CD14-positive monocyte (primary cell): ENCODE measurements at regions not wholly inside any gene's neighbourhood (a gene's known extent, or its start where the extent isn't known, plus 50 kb on each side); places are given as distances from the start of the nearest gene placed in this dataset.

Experiments
- DNase-seq, 3 donors: peaks; one replicate each; pipeline ENCODE4 v3.0.0-alpha.2; 2011 to 2022
- H2AFZ ChIP-seq: 2 replicates; pipeline ENCODE4 v1.6.0; 2012; ENCODE audit warnings: mild to moderate bottlenecking, low read depth, low read length, inconsistent platforms; ENCODE audit not compliant: insufficient read depth, poor library complexity, severe bottlenecking
- H3K27ac ChIP-seq, 2 donors: 1 replicate in 1 of 2; 2 replicates in 1 of 2; pipeline ENCODE4 v1.5.1; 2012 to 2013; ENCODE audit warnings: low read length in 2 of 2, control low read depth in 1 of 2, inconsistent platforms in 1 of 2, low read depth in 1 of 2, mild to moderate bottlenecking in 1 of 2
- H3K27me3 ChIP-seq, 2 donors: one replicate each; pipeline versions ENCODE4 v1.6.0 to v1.6.1; 2011 to 2013; ENCODE audit warnings: low read length in 2 of 2; ENCODE audit not compliant: control insufficient read depth in 2 of 2, insufficient read depth in 2 of 2
- H3K36me3 ChIP-seq, 2 donors: replicated peaks in 1 of 2; 1 replicate in 1 of 2; 2 replicates in 1 of 2; pipeline versions ENCODE4 v1.5.1 to v1.6.1; 2012 to 2013; ENCODE audit warnings: low read length in 2 of 2, control low read depth in 1 of 2, inconsistent platforms in 1 of 2, mild to moderate bottlenecking in 1 of 2; ENCODE audit not compliant: insufficient read depth in 2 of 2, control insufficient read depth in 1 of 2
- H3K4me1 ChIP-seq, 2 donors: 1 replicate in 1 of 2; 2 replicates in 1 of 2; pipeline versions ENCODE4 v1.5.1 to v1.6.1; 2012 to 2013; ENCODE audit warnings: low read length in 2 of 2, control low read depth in 1 of 2, inconsistent platforms in 1 of 2, mild to moderate bottlenecking in 1 of 2, moderate library complexity in 1 of 2; ENCODE audit not compliant: insufficient read depth in 2 of 2, control insufficient read depth in 1 of 2
- H3K4me2 ChIP-seq: replicated peaks from 2 replicates; pipeline ENCODE3; 2012; ENCODE audit warnings: low read length, moderate library complexity, mild to moderate bottlenecking; ENCODE audit not compliant: poor library complexity, severe bottlenecking; ENCODE audit errors: extremely low read depth
- H3K4me3 ChIP-seq, 3 experiments: fragments of 200-600 bp in 1 of 3; sonication (generic) in 1 of 3; replicated peaks in 1 of 3; 1 replicate in 2 of 3; 2 replicates in 1 of 3; pipeline ENCODE4 v1.5.1; 2011 to 2013; ENCODE audit warnings: low read length in 3 of 3, mild to moderate bottlenecking in 3 of 3, control low read depth in 2 of 3, low read depth in 2 of 3, inconsistent platforms in 1 of 3, moderate library complexity in 1 of 3
- H3K79me2 ChIP-seq: 2 replicates; pipeline ENCODE4 v1.6.0; 2012; ENCODE audit warnings: mild to moderate bottlenecking, control low read depth, inconsistent platforms, low read length, moderate library complexity; ENCODE audit not compliant: insufficient read depth
- H3K9ac ChIP-seq: 2 replicates; pipeline ENCODE4 v1.6.0; 2017; ENCODE audit warnings: low read length, mild to moderate bottlenecking; ENCODE audit not compliant: insufficient read depth, poor library complexity, severe bottlenecking
- H3K9me3 ChIP-seq, 2 donors: replicated peaks in 1 of 2; 1 replicate in 1 of 2; 2 replicates in 1 of 2; pipeline versions ENCODE4 v1.5.1 to v1.6.1; 2012 to 2013; ENCODE audit warnings: low read length in 2 of 2, control low read depth in 1 of 2; ENCODE audit not compliant: control insufficient read depth in 1 of 2, insufficient read depth in 1 of 2
- H4K20me1 ChIP-seq: 2 replicates; pipeline ENCODE4 v1.6.0; 2012; ENCODE audit warnings: mild to moderate bottlenecking, low read length, control low read depth, moderate library complexity; ENCODE audit not compliant: insufficient read depth
- H3K27ac Mint-ChIP-seq, 7 donors: one replicate each; pipeline ENCODE4 v1.8.0; 2020; ENCODE audit warnings: mild to moderate bottlenecking in 7 of 7, mixed read lengths in 7 of 7, moderate library complexity in 6 of 7, inconsistent platforms in 2 of 7
- H3K27me3 Mint-ChIP-seq, 3 donors: one replicate each; pipeline ENCODE4 v1.8.0; 2021 to 2022; ENCODE audit warnings: low read depth in 3 of 3, mild to moderate bottlenecking in 3 of 3, mixed read lengths in 3 of 3, moderate library complexity in 3 of 3, inconsistent platforms in 1 of 3
- H3K36me3 Mint-ChIP-seq, 2 donors: one replicate each; pipeline ENCODE4 v1.8.0; 2020; ENCODE audit warnings: mixed read lengths in 2 of 2, inconsistent platforms in 1 of 2, mild to moderate bottlenecking in 1 of 2
- H3K4me1 Mint-ChIP-seq: one replicate; pipeline ENCODE4 v1.8.0; 2020; ENCODE audit warnings: mild to moderate bottlenecking, mixed read lengths
- H3K4me3 Mint-ChIP-seq, 2 donors: one replicate each; pipeline ENCODE4 v1.8.0; 2020; ENCODE audit warnings: mild to moderate bottlenecking in 2 of 2, mixed read lengths in 2 of 2, moderate library complexity in 1 of 2
- H3K9me3 Mint-ChIP-seq, 7 donors: one replicate each; pipeline ENCODE4 v1.8.0; 2020 to 2022; ENCODE audit warnings: mixed read lengths in 7 of 7, mild to moderate bottlenecking in 6 of 7, moderate library complexity in 6 of 7, inconsistent platforms in 2 of 7
- CTCF ChIP-seq: fragments of 200-600 bp; IDR thresholded peaks from one replicate; pipeline ENCODE4 v1.8.0; 2022; ENCODE audit warnings: antibody characterized with exemption, mild to moderate bottlenecking
- WGBS: methylation state at CpG from one replicate; pipeline ENCODE4 v1.1.5; 2013; ENCODE audit warnings: missing lambda C conversion rate; ENCODE audit not compliant: insufficient coverage; 5-methylcytosine and 5-hydroxymethylcytosine counted together
- intact Hi-C, 2 donors: fragments of 100-400 bp; cut with micrococcal nuclease; formaldehyde crosslinking; loops; one replicate each; pipeline versions ENCODE4 v1.15.0 to v1.15.1; 2023

- peaks cover 0 to 3% (median 0%) of the 10 kb centered on the region in 7 donors for H3K9me3 Mint-ChIP-seq
- Histone ChIP-seq H3K9ac (no peak overlapping the region), H3K27me3 (no peaks in the 10 kb centered on the region), H3K36me3 (no peaks in the 10 kb centered on the region), H3K4me2 (no peak overlapping the region), H3K4me1 (no peaks in the 10 kb centered on the region), H2AFZ (no peak overlapping the region), H3K9me3 (peaks cover 0 to 3% of the 10 kb centered on the region in 2 donors), H4K20me1 (no peaks in the 10 kb centered on the region), H3K4me3 (no peak overlapping the region), H3K27ac (no peak overlapping the region), H3K79me2 (no peaks in the 10 kb centered on the region)
- intact Hi-C loops, result no loop called here
- no peaks in the 10 kb centered on the region for H3K4me1 Mint-ChIP-seq
- H3K4me3 Mint-ChIP-seq, result no peak overlapping the region
- WGBS, result 86% methylated on average over 13 of the region's 15 CpGs
- no peak for TF ChIP-seq CTCF
- H3K36me3 Mint-ChIP-seq, result no peaks in the 10 kb centered on the region
- no peak for DNase-seq
- H3K27ac Mint-ChIP-seq, result no peak overlapping the region
- peaks cover under 1 to 9% (median 2%) of the 10 kb centered on the region in 3 donors for H3K27me3 Mint-ChIP-seq
Measured at GRCh38 chr2:129794540-129794939, 184.9 kb upstream of the RAB6C start.

GRCh38 chr2:129796225-129796624 is 183.2 kb upstream of the RAB6C start:
- Histone ChIP-seq H2AFZ (no peak overlapping the region), H3K36me3 (no peaks in the 10 kb centered on the region), H3K27ac (no peak overlapping the region), H3K4me3 (no peak overlapping the region), H3K79me2 (no peaks in the 10 kb centered on the region), H3K4me2 (no peak overlapping the region), H4K20me1 (no peaks in the 10 kb centered on the region), H3K27me3 (no peaks in the 10 kb centered on the region), H3K9ac (no peak overlapping the region), H3K9me3 (peaks cover 0 to 3% of the 10 kb centered on the region in 2 donors), H3K4me1 (no peaks in the 10 kb centered on the region)
- WGBS, result 80% methylated on average over 4 of the region's 7 CpGs
- H3K4me1 Mint-ChIP-seq, result no peaks in the 10 kb centered on the region
- H3K9me3 Mint-ChIP-seq, result peaks cover 0 to 3% (median 0%) of the 10 kb centered on the region in 7 donors
- no peak overlapping the region for H3K27ac Mint-ChIP-seq
- intact Hi-C loops, result no loop called here
- TF ChIP-seq CTCF, result no peak
- DNase-seq, result no peak
- H3K27me3 Mint-ChIP-seq, result peaks cover 0 to 11% (median 1%) of the 10 kb centered on the region in 3 donors
- H3K4me3 Mint-ChIP-seq, result no peak overlapping the region
- H3K36me3 Mint-ChIP-seq, result no peaks in the 10 kb centered on the region
